ENCODE measurements at regions not wholly inside any gene's neighbourhood (a gene's known extent, or its start where the extent isn't known, plus 50 kb on each side); places are given as distances from the start of the nearest gene placed in this dataset.

GRCh38 chr4:163590619-163591264 lies 96.3 kb downstream of the TMA16 start:
- Histone ChIP-seq H3K9me3 (no peaks in the 10 kb centered on the region), H3K27me3 (no peaks in the 10 kb centered on the region), H3K36me3 (no peaks in the 10 kb centered on the region), H3K27ac (no peak overlapping the region), H3K4me1 (no peaks in the 10 kb centered on the region), H3K4me3 (no peak overlapping the region)
- TF ChIP-seq CTCF (IDR thresholded peaks at IDR 0.05) (no peak), EP300 (IDR thresholded peaks at IDR 0.05) (no peak), POLR2AphosphoS5 (IDR thresholded peaks at IDR 0.05) (no peak), POLR2A (IDR thresholded peaks at IDR 0.05) (no peak)
- 39 to 49% (median 49%) methylated on average over 5 of the region's 5 CpGs for WGBS, 5 donors
- intact Hi-C loops (cut with DNase I; ENCODE audit: low total_unique reads), result no loop called here
- no peak for DNase-seq

GRCh38 chr4:163591614-163592020 lies 97.1 kb downstream of the TMA16 start:
- H3K9me3 ChIP-seq, result no peaks in the 10 kb centered on the region
- DNase-seq, result peak in 1 of 2 donors; percentile 20
- H3K36me3 ChIP-seq, result no peaks in the 10 kb centered on the region
- H3K4me3 ChIP-seq, result no peak overlapping the region
- no peaks in the 10 kb centered on the region for H3K4me1 ChIP-seq
- no peak for TF ChIP-seq EP300 (IDR thresholded peaks at IDR 0.05)
- no peak for TF ChIP-seq POLR2AphosphoS5 (IDR thresholded peaks at IDR 0.05)
- TF ChIP-seq POLR2A (IDR thresholded peaks at IDR 0.05), result no peak
- TF ChIP-seq CTCF (IDR thresholded peaks at IDR 0.05), result no peak
- 52 to 80% (median 63%) methylated on average over 1 of the region's 1 CpG for WGBS, 5 donors
- no peak overlapping the region for H3K27ac ChIP-seq
- H3K27me3 ChIP-seq, result no peaks in the 10 kb centered on the region
- intact Hi-C loops (cut with DNase I; ENCODE audit: low total_unique reads), result no loop called here

- no peak overlapping the region for H3K4me3 ChIP-seq
- TF ChIP-seq EP300 (IDR thresholded peaks at IDR 0.05) (no peak), CTCF (IDR thresholded peaks at IDR 0.05) (no peak), POLR2AphosphoS5 (IDR thresholded peaks at IDR 0.05) (no peak), POLR2A (IDR thresholded peaks at IDR 0.05) (no peak)
- peak overlapping the region in 1 of 5 donors; percentile 5 for H3K27ac ChIP-seq
- 30 to 52% (median 48%) methylated on average over 2 of the region's 2 CpGs for WGBS, 5 donors
- H3K36me3 ChIP-seq, result no peaks in the 10 kb centered on the region
- no peaks in the 10 kb centered on the region for H3K9me3 ChIP-seq
- H3K4me1 ChIP-seq, result no peaks in the 10 kb centered on the region
- DNase-seq, result no peak
- intact Hi-C loops (cut with DNase I; ENCODE audit: low total_unique reads), result no loop called here
- no peaks in the 10 kb centered on the region for H3K27me3 ChIP-seq
These were observed 97.7 kb downstream of the TMA16 start for GRCh38 chr4:163592212-163592611.

GRCh38 chr4:163595580-163595979 lies 101.1 kb downstream of the TMA16 start:
- TF ChIP-seq CTCF (IDR thresholded peaks at IDR 0.05), result no peak
- TF ChIP-seq POLR2A (IDR thresholded peaks at IDR 0.05), result no peak
- TF ChIP-seq POLR2AphosphoS5 (IDR thresholded peaks at IDR 0.05), result no peak
- no peak for TF ChIP-seq EP300 (IDR thresholded peaks at IDR 0.05)
- H3K4me1 ChIP-seq, result no peaks in the 10 kb centered on the region
- H3K27ac ChIP-seq, result no peak overlapping the region
- H3K36me3 ChIP-seq, result no peaks in the 10 kb centered on the region
- intact Hi-C loops (cut with DNase I; ENCODE audit: low total_unique reads), result no loop called here
- H3K9me3 ChIP-seq, result no peaks in the 10 kb centered on the region
- no peak for DNase-seq
- no peak overlapping the region for H3K4me3 ChIP-seq
- H3K27me3 ChIP-seq, result no peaks in the 10 kb centered on the region

All from stomach (tissue), 8 donors.